B cell (primary cell): ENCODE measurements at regions not wholly inside any gene's neighbourhood (a gene's known extent, or its start where the extent isn't known, plus 50 kb on each side); places are given as distances from the start of the nearest gene placed in this dataset.

Source experiments
- ATAC-seq: fragments of 200-7000 bp; cut with Tn5 transposase; one replicate; pipeline ENCODE4 v1.10.0; 2021; ENCODE audit warnings: low read depth, mild to moderate bottlenecking, moderate number of reproducible peaks, moderate library complexity
- CTCF ChIA-PET: fragments of 350-600 bp; sonication (Branson Sonifier 250); formaldehyde crosslinking; loops from one replicate; lab custom pipeline; 2021; ENCODE audit warnings: antibody characterized with exemption, inconsistent platforms; lab: Charles Lee
- POLR2A ChIA-PET: fragments of 350-600 bp; sonication (Branson Sonifier 250); formaldehyde crosslinking; loops from one replicate; lab custom pipeline; 2021; ENCODE audit warnings: antibody characterized with exemption; lab: Charles Lee
- DNase-seq: peaks from one replicate; pipeline ENCODE4 v3.0.0; 2013
- H2AFZ ChIP-seq: 2 replicates; pipeline ENCODE4 v1.6.1; 2012; ENCODE audit warnings: mild to moderate bottlenecking, low read depth, low read length; ENCODE audit not compliant: insufficient read depth, poor library complexity, severe bottlenecking
- H3K27ac ChIP-seq, 2 donors: 1 replicate in 1 of 2; 2 replicates in 1 of 2; pipeline ENCODE4 v1.5.1; 2012 to 2013; ENCODE audit warnings: low read length in 2 of 2, mild to moderate bottlenecking in 2 of 2, moderate library complexity in 1 of 2
- H3K27me3 ChIP-seq, 4 experiments: fragments of 200-600 bp in 1 of 4; sonication (generic) in 1 of 4; replicated peaks in 1 of 4; 1 replicate in 2 of 4; 2 replicates in 2 of 4; pipeline versions ENCODE4 v1.6.1 to v1.7.0; 2013 to 2016; ENCODE audit warnings: low read length in 3 of 4, mild to moderate bottlenecking in 2 of 4, mixed read lengths in 1 of 4, moderate library complexity in 1 of 4; ENCODE audit not compliant: insufficient read depth in 4 of 4, control insufficient read depth in 3 of 4; ENCODE audit errors: control extremely low read depth in 1 of 4
- H3K36me3 ChIP-seq, 2 experiments: replicated peaks in 1 of 2; 1 replicate in 1 of 2; 2 replicates in 1 of 2; pipeline versions ENCODE4 v1.6.1 to v1.7.1; 2013; ENCODE audit warnings: low read length in 1 of 2; ENCODE audit not compliant: insufficient read depth in 2 of 2, control insufficient read depth in 1 of 2; ENCODE audit errors: control extremely low read depth in 1 of 2, extremely low read depth in 1 of 2
- H3K4me1 ChIP-seq, 2 donors: fragments of 200-600 bp in 1 of 2; sonication (generic) in 1 of 2; 1 replicate in 1 of 2; 2 replicates in 1 of 2; pipeline versions ENCODE4 v1.5.1 to v1.6.1; 2013 to 2017; ENCODE audit warnings: low read length in 2 of 2; ENCODE audit not compliant: control insufficient read depth in 2 of 2, insufficient read depth in 2 of 2
- H3K4me2 ChIP-seq: replicated peaks from 2 replicates; pipeline ENCODE3; 2012; ENCODE audit warnings: mild to moderate bottlenecking, low read depth, low read length; ENCODE audit not compliant: poor library complexity, severe bottlenecking
- H3K4me3 ChIP-seq, 5 experiments: fragments of 200-600 bp in 1 of 5; sonication (generic) in 1 of 5; 1 replicate in 3 of 5; 2 replicates in 2 of 5; pipeline versions ENCODE4 v1.5.1 to v1.7.0; 2011 to 2016; ENCODE audit warnings: low read length in 4 of 5, mild to moderate bottlenecking in 4 of 5, low read depth in 2 of 5, control low read depth in 1 of 5, moderate library complexity in 1 of 5; ENCODE audit not compliant: insufficient read depth in 1 of 5; ENCODE audit errors: control extremely low read depth in 1 of 5, extremely low read depth in 1 of 5
- H3K79me2 ChIP-seq: fragments of 200-600 bp; sonication (generic); one replicate; pipeline ENCODE4 v1.6.0; 2016; ENCODE audit warnings: low read length; ENCODE audit not compliant: control insufficient read depth, insufficient read depth
- H3K9ac ChIP-seq: fragments of 200-600 bp; sonication (generic); 2 replicates; pipeline ENCODE4 v1.6.1; 2017; ENCODE audit warnings: mild to moderate bottlenecking, low read length, moderate library complexity
- H3K9me3 ChIP-seq, 3 donors: one replicate each; pipeline versions ENCODE4 v1.6.1 to v1.7.1; 2013; ENCODE audit warnings: low read length in 2 of 3; ENCODE audit not compliant: control insufficient read depth in 2 of 3, insufficient read depth in 1 of 3; ENCODE audit errors: control extremely low read depth in 1 of 3
- H4K20me1 ChIP-seq: 2 replicates; pipeline ENCODE4 v1.6.0; 2012; ENCODE audit warnings: mild to moderate bottlenecking, low read length; ENCODE audit not compliant: insufficient read depth, control insufficient read depth, poor library complexity, severe bottlenecking
- H3K27ac Mint-ChIP-seq: one replicate; pipeline ENCODE4 v1.8.0; 2021; ENCODE audit warnings: mixed read lengths
- H3K27me3 Mint-ChIP-seq: one replicate; pipeline ENCODE4 v1.8.0; 2021; ENCODE audit warnings: mixed read lengths
- H3K4me1 Mint-ChIP-seq: one replicate; pipeline ENCODE4 v1.8.0; 2021; ENCODE audit warnings: mixed read lengths
- H3K4me3 Mint-ChIP-seq: one replicate; pipeline ENCODE4 v1.8.0; 2021; ENCODE audit warnings: mixed read lengths
- H3K9me3 Mint-ChIP-seq: one replicate; pipeline ENCODE4 v1.8.0; 2022; ENCODE audit warnings: mixed read lengths; ENCODE audit not compliant: insufficient read depth
- CTCF ChIP-seq: fragments of 200-600 bp; IDR thresholded peaks from one replicate; pipeline ENCODE4 v1.8.0; 2022; ENCODE audit warnings: antibody characterized with exemption, mild to moderate bottlenecking
- EZH2 ChIP-seq: IDR thresholded peaks from 2 replicates; pipeline ENCODE4 v1.6.1; 2012; ENCODE audit warnings: borderline replicate concordance, low read depth, mild to moderate bottlenecking, moderate library complexity, low read length; ENCODE audit not compliant: insufficient read depth, poor library complexity, severe bottlenecking
- WGBS: methylation state at CpG from one replicate; pipeline ENCODE4 v1.1.5; 2013; ENCODE audit warnings: missing lambda C conversion rate; ENCODE audit not compliant: insufficient coverage; 5-methylcytosine and 5-hydroxymethylcytosine counted together
- intact Hi-C: fragments of 100-400 bp; cut with micrococcal nuclease; formaldehyde crosslinking; loops from one replicate; pipeline ENCODE4 v1.10.0; 2022

- no peak overlapping the region for H3K4me2 ChIP-seq
- H3K27ac ChIP-seq: no peak overlapping the region
- CTCF ChIA-PET: no interaction called here
- no peaks in the 10 kb centered on the region for H3K79me2 ChIP-seq
- no peaks in the 10 kb centered on the region for H3K27me3 ChIP-seq
- intact Hi-C loops: no loop called here
- WGBS: no CpG with 5 or more reads among the region's 1 CpG
- H3K36me3 ChIP-seq: no peaks in the 10 kb centered on the region
- no peak overlapping the region for H3K9ac ChIP-seq
- no peak overlapping the region for H2AFZ ChIP-seq
- peaks cover under 1% of the 10 kb centered on the region for H3K27me3 Mint-ChIP-seq
- POLR2A ChIA-PET: no interaction called here
- H4K20me1 ChIP-seq: no peaks in the 10 kb centered on the region
- DNase-seq: no peak
- TF ChIP-seq CTCF (no peak), EZH2 (no peak)
- H3K4me3 Mint-ChIP-seq: no peak overlapping the region
- H3K27ac Mint-ChIP-seq: no peak overlapping the region
- H3K4me1 ChIP-seq: no peaks in the 10 kb centered on the region
- H3K9me3 ChIP-seq: no peaks in the 10 kb centered on the region
- H3K9me3 Mint-ChIP-seq: no peaks in the 10 kb centered on the region
- no peak for ATAC-seq
- H3K4me3 ChIP-seq: no peak overlapping the region
- H3K4me1 Mint-ChIP-seq: no peaks in the 10 kb centered on the region
These were observed 147.5 kb upstream of the VEPH1 start for GRCh38 chr3:157650699-157651098.

GRCh38 chr3:157650172-157650571 is 147.0 kb upstream of the VEPH1 start:
- no peak overlapping the region for H3K27ac ChIP-seq

More at GRCh38 chr3:157650172-157650571, 147.0 kb upstream of the VEPH1 start:
- CTCF ChIA-PET: no interaction called here
- Histone ChIP-seq H3K9ac (no peak overlapping the region), H3K4me3 (no peak overlapping the region), H4K20me1 (no peaks in the 10 kb centered on the region), H3K79me2 (no peaks in the 10 kb centered on the region), H3K4me2 (no peak overlapping the region), H3K27me3 (no peaks in the 10 kb centered on the region), H3K4me1 (no peaks in the 10 kb centered on the region), H2AFZ (no peak overlapping the region), H3K36me3 (no peaks in the 10 kb centered on the region), H3K9me3 (no peaks in the 10 kb centered on the region)
- Mint-ChIP-seq H3K27me3 (no peaks in the 10 kb centered on the region), H3K9me3 (no peaks in the 10 kb centered on the region), H3K4me1 (no peaks in the 10 kb centered on the region), H3K27ac (no peak overlapping the region), H3K4me3 (no peak overlapping the region)
- intact Hi-C loops: no loop called here
- POLR2A ChIA-PET: no interaction called here
- 90% methylated on average over 1 of the region's 1 CpG for WGBS
- ATAC-seq: no peak
- TF ChIP-seq CTCF (no peak), EZH2 (no peak)
- no peak for DNase-seq
